HG03064 (cell line): ENCODE measurements at regions not wholly inside any gene's neighbourhood (a gene's known extent, or its start where the extent isn't known, plus 50 kb on each side); places are given as distances from the start of the nearest gene placed in this dataset.
"Not testable (repeated sequence)": the region's sequence is repeated elsewhere in the genome, so short reads cannot be mapped to it uniquely, and the experiment has no call there.

Experiments
- ATAC-seq: cut with Tn5 transposase; IDR thresholded peaks from one replicate; pipeline ENCODE4 v1.9.1; 2021; ENCODE audit warnings: low read depth; ENCODE audit not compliant: unreplicated experiment

- no peak for ATAC-seq
Observed at GRCh38 chr6:84976526-84977362, 212.3 kb upstream of the TBX18 start.

GRCh38 chr6:84975316-84975715, 210.9 kb upstream of the TBX18 start:
- ATAC-seq: no peak

GRCh38 chr6:84973606-84974005, 209.2 kb upstream of the TBX18 start:
- ATAC-seq: no peak

- ATAC-seq: no peak
Observed at GRCh38 chr6:84967965-84968364, 203.6 kb upstream of the TBX18 start.

GRCh38 chr6:84967389-84967788, 203.0 kb upstream of the TBX18 start:
- ATAC-seq: no peak

- no peak for ATAC-seq
Observed at GRCh38 chr6:84953111-84953755, 188.8 kb upstream of the TBX18 start.

GRCh38 chr6:84944926-84945325, 180.5 kb upstream of the TBX18 start:
- not testable (repeated sequence) for ATAC-seq

- ATAC-seq: no peak
Observed at GRCh38 chr6:84943905-84944304, 179.5 kb upstream of the TBX18 start.

- not testable (repeated sequence) for ATAC-seq
Observed at GRCh38 chr6:84941609-84942008, 177.2 kb upstream of the TBX18 start.

GRCh38 chr6:84929212-84929611, 164.8 kb upstream of the TBX18 start:
- ATAC-seq: no peak

GRCh38 chr6:84927551-84927950, 163.2 kb upstream of the TBX18 start:
- no peak for ATAC-seq

GRCh38 chr6:84926189-84927155, 162.1 kb upstream of the TBX18 start:
- no peak for ATAC-seq

GRCh38 chr6:84921891-84922290, 157.5 kb upstream of the TBX18 start:
- no peak for ATAC-seq

GRCh38 chr6:84920021-84920420, 155.6 kb upstream of the TBX18 start:
- no peak for ATAC-seq

- ATAC-seq: no peak
Observed at GRCh38 chr6:84916704-84917103, 152.3 kb upstream of the TBX18 start.

- ATAC-seq: no peak
Observed at GRCh38 chr6:84912472-84913322, 148.3 kb upstream of the TBX18 start.

- ATAC-seq: no peak
Observed at GRCh38 chr6:84910906-84911607, 146.7 kb upstream of the TBX18 start.

GRCh38 chr6:84908304-84908904, 144.0 kb upstream of the TBX18 start:
- ATAC-seq: no peak

- ATAC-seq: no peak
Observed at GRCh38 chr6:84906514-84906913, 142.1 kb upstream of the TBX18 start.
